ENCODE measurements at regions not wholly inside any gene's neighbourhood (a gene's known extent, or its start where the extent isn't known, plus 50 kb on each side); places are given as distances from the start of the nearest gene placed in this dataset.
A peak's percentile ranks its signal among the peaks of the same experiment; 100 is the strongest.

GRCh38 chr1:63205776-63206175, 116.6 kb upstream of the FOXD3 start:
- no peak for TF ChIP-seq CTCF (IDR thresholded peaks at IDR 0.05)
- H3K36me3 ChIP-seq = no peaks in the 10 kb centered on the region
- no peak for ATAC-seq
- intact Hi-C loops (cut with DNase I) = no loop called here
- WGBS, 2 donors = 94 to 95% methylated on average over 3 of the region's 3 CpGs
- H3K9me3 ChIP-seq = no peaks in the 10 kb centered on the region
- H3K4me1 ChIP-seq = no peaks in the 10 kb centered on the region
- peaks cover 0 to 27% (median 7%) of the 10 kb centered on the region in 7 donors for H3K27me3 ChIP-seq
- no peak overlapping the region for H3K4me3 ChIP-seq
- H3K27ac ChIP-seq = no peak overlapping the region
- no peak for DNase-seq

- intact Hi-C loops (cut with DNase I) = no loop called here
- ATAC-seq (no peak), DNase-seq (no peak)
- Histone ChIP-seq H3K9me3 (peaks cover 0 to 24% (median 12%) of the 10 kb centered on the region in 11 donors), H3K27ac (no peak overlapping the region), H3K27me3 (peaks cover 0 to 4% (median 0%) of the 10 kb centered on the region in 7 donors), H3K4me1 (no peaks in the 10 kb centered on the region), H3K36me3 (no peaks in the 10 kb centered on the region), H3K4me3 (no peak overlapping the region)
- 94 to 95% methylated on average over 2 of the region's 2 CpGs for WGBS, 2 donors
- no peak for TF ChIP-seq CTCF (IDR thresholded peaks at IDR 0.05)
Measured at GRCh38 chr1:63214553-63214952, 107.8 kb upstream of the FOXD3 start.

GRCh38 chr1:63223426-63223825, 98.9 kb upstream of the FOXD3 start:
- ATAC-seq (no peak), DNase-seq (no peak)
- Histone ChIP-seq H3K9me3 (no peaks in the 10 kb centered on the region), H3K4me3 (no peak overlapping the region), H3K27me3 (peaks cover 0 to 5% (median 0%) of the 10 kb centered on the region in 7 donors), H3K4me1 (no peaks in the 10 kb centered on the region), H3K27ac (no peak overlapping the region), H3K36me3 (no peaks in the 10 kb centered on the region)
- WGBS, 2 donors = 55 to 67% methylated on average over 4 of the region's 4 CpGs
- intact Hi-C loops (cut with DNase I) = no loop called here
- TF ChIP-seq CTCF (IDR thresholded peaks at IDR 0.05) = no peak

GRCh38 chr1:63230722-63231121, 91.6 kb upstream of the FOXD3 start:
- H3K4me3 ChIP-seq = no peak overlapping the region
- peak in 1 of 8 donors; percentile 51 for ATAC-seq
- WGBS, 2 donors = 83 to 91% methylated on average over 3 of the region's 3 CpGs

More at GRCh38 chr1:63230722-63231121, 91.6 kb upstream of the FOXD3 start:
- no peak for DNase-seq
- no peaks in the 10 kb centered on the region for H3K27me3 ChIP-seq
- intact Hi-C loops (cut with DNase I) = no loop called here
- TF ChIP-seq CTCF (IDR thresholded peaks at IDR 0.05) = no peak
- no peak overlapping the region for H3K27ac ChIP-seq
- H3K4me1 ChIP-seq = no peaks in the 10 kb centered on the region
- H3K36me3 ChIP-seq = no peaks in the 10 kb centered on the region
- peaks cover 0 to 16% (median 0%) of the 10 kb centered on the region in 11 donors for H3K9me3 ChIP-seq

Measured in heart right ventricle (tissue), 16 donors.